Activated CD8-positive, alpha-beta memory T cell treated with anti-CD3 and anti-CD28 coated beads for 48 hours (primary cell): ENCODE measurements at regions not wholly inside any gene's neighbourhood (a gene's known extent, or its start where the extent isn't known, plus 50 kb on each side); places are given as distances from the start of the nearest gene placed in this dataset.

Experiments
- DNase-seq, 3 experiments: peaks; one replicate each; pipeline ENCODE4 v3.0.0-alpha.2; 2020; ENCODE audit warnings: low read depth in 2 of 3, low spot score in 2 of 3

- no peak for DNase-seq
Measured at GRCh38 chr5:56558131-56558745, 257.1 kb upstream of the MAP3K1 start.

DNA sequence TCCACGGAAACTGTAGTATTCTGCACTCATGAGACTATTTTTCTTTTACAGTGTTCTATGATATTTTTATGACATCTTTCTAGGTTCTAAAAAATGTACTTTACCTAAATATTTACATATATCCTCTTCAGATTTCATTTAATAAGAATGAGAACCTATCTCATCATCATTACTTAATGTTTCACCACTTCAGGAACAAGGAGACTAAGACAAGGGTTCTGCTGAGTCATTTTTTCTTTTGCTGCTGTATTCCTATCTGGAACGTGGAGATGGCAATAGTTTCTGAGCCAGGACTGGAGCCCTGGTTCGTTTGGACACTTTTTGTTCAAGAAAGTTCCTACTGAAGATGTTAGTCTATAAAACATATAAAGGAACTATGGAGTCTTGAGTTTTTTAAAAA is 258.2 kb upstream of the MAP3K1 start:
- no peak for DNase-seq

DNA sequence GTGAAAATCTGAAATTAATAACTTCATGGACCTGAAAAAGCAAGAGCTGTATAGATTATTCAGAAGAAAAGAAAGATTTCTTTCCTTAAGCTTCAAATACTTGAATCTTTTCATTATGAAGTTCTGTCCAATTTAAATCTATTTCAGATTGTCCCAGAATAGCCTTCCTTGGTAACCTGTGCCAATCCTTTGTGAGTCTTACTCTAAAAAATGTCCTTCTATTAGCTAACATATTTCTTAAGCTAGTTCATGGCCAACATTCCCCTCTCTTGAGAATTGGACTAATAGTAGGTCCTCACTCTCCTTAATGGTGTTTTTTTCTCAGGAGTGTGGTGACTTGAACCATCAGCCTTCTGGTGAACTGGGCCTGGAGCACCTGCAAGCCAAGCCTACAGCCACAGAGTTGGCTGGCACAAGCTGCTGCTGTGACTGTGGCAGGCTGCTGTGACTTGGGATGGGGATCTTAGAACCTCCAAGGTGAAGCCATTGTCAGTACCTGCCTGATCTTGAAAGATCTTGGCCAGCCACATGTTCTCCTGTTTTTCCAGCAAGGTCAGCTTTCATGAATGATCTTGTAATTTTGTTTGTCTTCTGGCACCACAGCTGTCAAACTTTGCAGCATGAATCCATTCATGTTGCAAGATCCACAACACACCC is 262.6 kb upstream of the MAP3K1 start:
- DNase-seq, result no peak

DNA sequence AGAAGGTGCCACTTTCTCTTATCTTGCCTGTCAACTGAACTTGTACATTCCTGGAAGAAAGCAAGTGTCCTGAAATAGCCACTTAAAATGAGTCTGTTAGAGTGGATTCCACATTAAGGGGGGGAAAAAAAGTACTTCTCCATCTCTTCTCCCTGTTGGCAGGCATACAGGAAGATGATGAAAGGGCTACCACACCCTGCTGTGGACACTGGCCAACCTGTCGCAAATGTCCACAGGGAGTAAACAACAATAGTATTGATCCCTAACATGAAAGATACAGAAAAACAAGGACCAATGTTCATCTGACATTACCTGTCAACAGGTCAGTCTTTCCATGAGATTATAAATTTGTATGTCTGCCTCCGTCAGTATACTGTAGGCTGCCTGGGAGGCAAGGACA is 265.1 kb upstream of the MAP3K1 start:
- no peak for DNase-seq

GRCh38 chr5:56549096-56549886 is 266.1 kb upstream of the MAP3K1 start:
- no peak for DNase-seq

DNA sequence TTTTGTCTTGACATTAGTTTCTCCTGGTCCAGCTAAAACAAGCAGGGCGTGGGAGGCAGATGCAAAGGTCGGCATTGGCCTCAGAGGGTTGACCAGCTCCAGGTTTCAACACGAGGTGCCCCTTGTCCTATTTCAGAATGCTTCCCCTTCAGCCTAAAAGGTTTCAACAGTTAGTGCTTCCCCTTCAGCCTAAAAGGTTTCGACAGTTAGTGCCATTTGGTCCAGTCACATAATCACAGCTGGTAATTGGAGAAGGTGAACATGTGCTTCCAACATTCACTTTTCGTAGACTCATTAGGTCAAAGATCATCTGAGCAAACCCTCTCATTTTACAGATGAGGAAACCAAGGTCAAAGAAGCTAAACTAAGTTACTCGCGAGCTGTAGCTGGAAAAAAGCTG is 270.3 kb upstream of the MAP3K1 start:
- no peak for DNase-seq

GRCh38 chr5:56543441-56544388 is 271.6 kb upstream of the MAP3K1 start:
- no peak for DNase-seq

DNA sequence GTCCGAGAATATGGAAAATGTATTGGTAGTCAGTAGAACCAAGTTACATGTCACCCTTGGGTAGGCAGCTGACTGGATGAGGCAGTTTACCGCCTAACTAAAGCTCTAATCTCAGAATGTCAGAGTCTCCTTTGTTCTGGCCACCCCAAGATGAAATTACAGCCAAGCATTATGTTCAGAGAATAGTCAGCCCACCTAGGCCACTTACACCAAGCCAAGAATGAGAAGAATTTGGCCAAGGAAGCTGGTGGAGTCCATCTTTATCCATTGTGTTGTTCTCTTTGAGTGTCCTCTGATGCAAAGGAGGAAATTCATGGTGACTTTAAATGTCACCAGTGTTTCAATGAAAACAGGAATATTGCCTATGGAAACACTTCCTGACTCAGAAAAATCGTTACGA is 275.1 kb upstream of the MAP3K1 start:
- DNase-seq, result no peak

- no peak for DNase-seq
Measured at GRCh38 chr5:56538580-56538979, 276.8 kb upstream of the MAP3K1 start.

DNA sequence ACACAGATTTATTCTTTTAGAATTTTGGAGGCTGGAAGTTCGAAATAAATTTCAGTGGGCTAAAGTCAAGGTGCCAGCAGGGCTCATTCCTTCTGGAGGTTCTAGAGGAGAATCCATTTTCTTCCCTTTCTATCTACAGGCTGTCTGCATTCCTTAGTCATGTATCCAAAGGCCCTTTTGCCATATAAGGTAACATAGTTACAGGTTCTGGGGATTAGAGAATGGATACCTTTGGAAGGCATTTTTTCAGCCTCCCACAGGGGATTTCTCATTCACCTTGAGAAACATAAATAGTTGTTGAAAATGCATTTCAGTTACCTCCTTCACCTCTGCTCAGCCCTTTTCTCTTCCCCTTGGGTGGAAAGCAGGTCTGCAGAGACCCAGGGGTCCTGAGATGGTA is 280.0 kb upstream of the MAP3K1 start:
- DNase-seq, result no peak

DNA sequence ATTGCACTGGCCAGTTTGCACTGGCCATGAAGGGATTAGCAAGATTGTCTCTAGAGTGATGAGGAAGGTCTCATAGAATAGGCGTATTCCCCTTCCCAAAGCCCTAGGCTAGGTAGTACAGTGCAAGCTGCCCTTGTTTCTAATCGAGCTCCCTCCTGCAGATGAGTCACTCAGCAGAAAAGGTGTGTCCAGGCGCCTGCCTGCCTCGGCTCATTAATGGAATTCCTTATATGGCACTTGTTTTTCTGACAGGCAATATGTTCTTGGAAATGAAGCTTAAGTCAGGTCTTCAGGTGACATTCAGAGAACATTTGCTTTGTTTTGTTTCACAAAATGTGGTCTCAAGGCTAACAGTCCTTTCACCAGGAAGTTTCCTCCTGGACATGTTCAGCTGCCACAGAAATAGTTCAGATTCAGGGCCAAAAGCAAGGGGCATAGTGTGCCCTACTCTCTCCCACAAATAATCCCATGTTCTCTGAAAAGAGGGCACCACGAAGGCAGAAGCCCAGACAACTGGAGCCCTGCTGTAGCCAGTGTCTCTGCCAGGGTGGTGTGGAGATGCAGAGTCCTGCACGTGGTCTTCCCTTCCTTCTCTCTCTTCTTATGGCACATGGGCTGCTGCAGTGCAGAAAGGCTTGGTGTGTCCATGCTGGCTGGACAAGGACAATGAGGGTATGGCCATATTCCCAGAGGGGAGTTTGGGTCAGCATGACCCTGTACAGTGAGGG is 281.1 kb upstream of the MAP3K1 start:
- no peak for DNase-seq

GRCh38 chr5:56532466-56532865 is 282.9 kb upstream of the MAP3K1 start:
- DNase-seq, result no peak

DNA sequence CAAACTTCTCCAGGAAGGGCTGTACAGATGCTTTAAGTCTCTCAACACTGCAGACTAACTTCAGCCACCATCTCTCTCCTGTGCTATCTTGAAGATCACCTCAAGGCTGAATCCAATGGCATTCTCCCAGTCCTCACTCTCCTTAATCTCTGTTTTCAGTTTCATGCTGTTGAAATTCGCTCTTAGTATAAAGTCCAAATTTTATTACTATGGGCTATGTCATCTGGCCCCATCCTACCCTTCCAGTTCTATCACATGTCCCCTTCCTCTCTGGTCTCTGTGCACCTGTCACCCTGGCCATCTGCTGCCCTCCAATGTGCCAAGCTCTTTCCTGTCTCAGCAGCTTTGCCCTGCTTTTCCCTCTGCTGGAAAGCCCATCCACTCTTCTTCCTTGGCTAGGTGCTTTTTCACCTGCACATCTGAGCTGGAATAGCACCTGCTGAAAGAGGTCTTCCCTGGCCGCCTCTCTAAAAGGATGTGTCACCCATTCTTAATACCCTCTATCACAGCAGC is 284.7 kb upstream of the MAP3K1 start:
- DNase-seq, result no peak

DNA sequence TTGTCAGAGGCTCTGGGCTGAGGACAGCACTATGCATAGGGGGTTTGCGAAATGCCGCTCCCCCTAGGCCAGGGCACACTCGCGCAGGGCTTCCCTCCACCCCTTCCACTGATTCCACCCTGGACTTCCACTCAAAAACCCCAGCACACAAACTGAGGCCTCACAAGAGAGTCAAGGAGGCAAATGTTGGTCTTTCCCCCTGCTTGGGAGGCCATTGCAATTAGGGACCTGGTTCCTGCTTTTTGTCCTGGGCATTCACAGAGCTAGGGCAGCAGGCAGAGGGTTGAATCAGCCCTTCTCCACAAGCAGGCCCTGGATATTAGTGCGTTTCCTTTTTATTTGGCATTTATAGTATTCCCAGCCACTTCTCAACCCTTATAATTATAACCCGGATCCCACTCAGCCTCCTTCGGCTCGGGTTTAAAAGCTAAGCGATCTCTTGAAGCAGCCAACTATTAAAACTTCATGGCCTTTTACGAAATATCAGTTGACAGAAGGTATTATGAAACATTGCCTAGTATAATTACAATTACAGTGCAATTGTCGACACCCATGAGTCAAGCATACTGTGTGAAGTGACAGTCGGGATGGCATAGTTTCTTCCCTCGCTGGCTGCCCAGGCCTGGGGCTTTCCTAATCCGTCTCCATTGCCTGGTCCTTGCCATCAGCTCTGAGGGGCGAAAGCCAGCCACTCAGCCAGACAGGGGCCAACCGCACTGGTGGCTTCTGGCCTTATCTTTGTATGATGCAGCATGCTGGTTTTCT is 285.5 kb upstream of the MAP3K1 start:
- DNase-seq, result no peak

GRCh38 chr5:56527174-56527573 is 288.2 kb upstream of the MAP3K1 start:
- DNase-seq, result no peak

DNA sequence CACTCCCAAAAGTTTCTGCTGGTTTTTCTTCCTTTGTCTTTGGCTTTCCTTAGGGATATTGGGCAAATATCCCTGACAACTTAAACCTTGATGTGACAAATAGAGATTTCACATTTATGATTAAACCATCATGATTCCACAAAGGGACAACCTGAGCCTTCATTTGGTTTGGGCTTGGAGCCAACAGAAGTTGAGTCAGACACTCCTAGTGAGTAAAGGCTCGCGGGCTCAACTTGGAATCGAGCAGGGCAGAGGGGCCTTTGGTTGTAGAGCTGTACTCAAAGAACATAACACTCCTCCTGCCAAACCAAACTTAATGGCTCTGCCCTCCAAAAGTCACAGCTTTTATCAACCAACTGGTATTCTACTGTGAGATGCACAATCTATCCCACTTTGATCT is 290.2 kb upstream of the MAP3K1 start:
- DNase-seq, result no peak

DNA sequence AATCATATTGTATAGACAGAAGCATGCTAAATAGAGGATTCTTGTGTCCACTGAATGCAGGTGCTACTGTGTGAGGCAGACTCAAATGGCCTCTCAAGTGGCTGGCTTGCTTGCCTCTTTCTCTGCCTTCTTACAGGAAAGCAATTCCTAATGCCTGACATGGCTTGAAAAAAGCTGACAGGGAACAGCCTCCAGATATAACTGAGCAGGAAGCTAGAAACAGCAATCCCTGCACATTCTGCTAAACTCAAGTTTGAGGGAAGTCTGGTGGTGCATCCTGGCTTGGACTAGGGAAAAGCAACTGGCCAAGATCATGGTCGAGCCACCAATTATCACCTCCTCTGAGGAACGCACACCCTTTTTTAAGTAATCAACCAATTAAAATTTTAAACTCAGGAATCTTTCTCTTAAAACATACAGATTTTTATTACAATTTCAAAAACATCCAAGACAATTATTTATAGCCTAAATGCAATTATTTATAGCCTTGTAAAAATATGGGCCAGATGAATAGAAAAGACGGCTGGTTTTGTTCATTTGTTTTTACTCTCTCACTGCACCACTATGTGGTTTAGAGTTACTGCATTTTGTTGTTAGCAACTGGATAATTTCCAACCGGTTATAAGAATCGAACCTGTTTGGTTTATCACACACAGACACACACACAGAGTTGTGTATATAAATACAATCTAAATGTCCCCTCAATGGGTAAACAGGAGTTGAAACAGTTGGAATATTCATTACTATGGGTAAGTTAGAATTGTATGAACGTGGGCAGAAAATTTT is 290.9 kb upstream of the ANKRD55 start:
- DNase-seq, result no peak

DNA sequence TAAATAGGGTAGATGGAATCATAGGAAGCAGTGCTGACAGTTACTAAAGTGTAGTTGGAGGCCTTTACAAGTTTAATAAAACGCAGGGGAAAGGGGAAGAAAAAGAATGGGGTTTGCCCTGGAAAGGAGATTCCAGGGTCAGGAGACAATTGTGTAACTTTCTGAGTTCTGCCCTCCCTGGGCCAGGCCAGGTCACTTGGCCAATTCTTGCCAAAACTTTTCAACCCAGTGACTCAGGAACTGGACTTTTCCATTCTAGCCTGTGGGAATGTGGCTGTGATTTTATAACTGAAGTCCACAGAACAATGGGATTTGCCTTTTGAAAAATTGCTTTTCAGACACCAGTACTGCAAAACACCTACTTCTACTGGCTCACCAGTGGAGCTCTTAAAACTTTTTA is 289.8 kb upstream of the ANKRD55 start:
- no peak for DNase-seq

DNA sequence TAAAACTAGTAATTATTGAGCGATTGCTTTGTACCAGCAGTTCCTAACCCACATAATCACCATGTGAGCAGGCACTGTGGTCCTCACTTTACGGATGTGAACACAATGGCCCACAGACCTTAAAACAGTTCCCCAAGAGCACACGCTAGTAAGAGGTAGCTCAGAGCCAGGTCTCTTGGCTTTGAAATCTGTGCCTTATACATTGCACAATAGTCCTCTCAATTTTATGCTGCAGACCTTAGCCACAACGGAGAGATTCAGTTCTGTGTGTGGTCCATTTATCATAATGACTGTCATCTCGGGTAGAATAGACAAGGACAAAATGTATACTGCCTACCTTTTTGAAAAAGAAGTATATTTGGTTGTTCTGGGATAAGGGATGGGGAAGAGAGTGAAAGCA is 289.0 kb upstream of the ANKRD55 start:
- no peak for DNase-seq
